K562 (cell line): ENCODE measurements at regions not wholly inside any gene's neighbourhood (a gene's known extent, or its start where the extent isn't known, plus 50 kb on each side); places are given as distances from the start of the nearest gene placed in this dataset.

Source experiments
- ARID1B ChIP-seq: fragments of 450-650 bp; IDR thresholded peaks from 2 replicates; pipeline ENCODE4 v1.6.1; 2016; ENCODE audit warnings: antibody characterized with exemption, mild to moderate bottlenecking, inconsistent platforms
- BRF1 ChIP-seq: IDR thresholded peaks from 3 replicates; pipeline ENCODE4 v1.6.1; 2011; ENCODE audit warnings: borderline replicate concordance, mild to moderate bottlenecking; ENCODE audit not compliant: insufficient read length; ENCODE audit errors: extremely low read depth
- CBFA2T2 ChIP-seq: fragments of 450-650 bp; conservative IDR thresholded peaks from 2 replicates; pipeline ENCODE4 v1.6.1; 2017; ENCODE audit warnings: mild to moderate bottlenecking
- CBFA2T3 ChIP-seq: fragments of 450-650 bp; IDR thresholded peaks from 2 replicates; pipeline ENCODE4 v1.6.1; 2017
- CC2D1A ChIP-seq: fragments of 450-650 bp; IDR thresholded peaks from 2 replicates; pipeline ENCODE4 v1.6.1; 2017; ENCODE audit warnings: mild to moderate bottlenecking
- DDX20 ChIP-seq: fragments of 450-650 bp; IDR thresholded peaks from 2 replicates; pipeline ENCODE4 v1.6.1; 2016; ENCODE audit warnings: missing genetic modification characterization, low read depth, mild to moderate bottlenecking, missing compliant biosample characterization, moderate library complexity
- DEAF1 ChIP-seq: fragments of 450-650 bp; formaldehyde crosslinking; IDR thresholded peaks from 2 replicates; pipeline ENCODE4 v1.4.0; 2020; ENCODE audit warnings: mild to moderate bottlenecking, moderate library complexity
- DMBX1 ChIP-seq: fragments of 250-450 bp; sonication (Bioruptor Pico); IDR thresholded peaks from 2 replicates; pipeline ENCODE4 v1.8.0; 2022; ENCODE audit warnings: inconsistent platforms, mild to moderate bottlenecking, moderate library complexity, borderline replicate concordance
- ESRRA ChIP-seq: fragments of 450-650 bp; IDR thresholded peaks from 2 replicates; pipeline ENCODE4 v1.6.1; 2014; ENCODE audit warnings: low read depth, mild to moderate bottlenecking, moderate library complexity, borderline replicate concordance
- FOXA1 ChIP-seq: fragments of 450-650 bp; IDR thresholded peaks from 2 replicates; pipeline ENCODE4 v1.6.1; 2016; ENCODE audit warnings: mild to moderate bottlenecking, borderline replicate concordance
- FOXJ3 ChIP-seq: sonication (generic); formaldehyde crosslinking; IDR thresholded peaks from 2 replicates; pipeline ENCODE4 v1.4.0; 2020; ENCODE audit warnings: mild to moderate bottlenecking, missing genetic modification reagents
- FOXP4 ChIP-seq: sonication (generic); formaldehyde crosslinking; IDR thresholded peaks from 2 replicates; pipeline ENCODE4 v1.8.0; 2022; ENCODE audit warnings: mild to moderate bottlenecking, missing genetic modification reagents, borderline replicate concordance
- FUS ChIP-seq: fragments of 200-400 bp; formaldehyde crosslinking; optimal IDR thresholded peaks from 2 replicates; pipeline ENCODE3; 2017; ENCODE audit warnings: low read depth, low read length
- JUND ChIP-seq, 2 experiments: IDR thresholded peaks; 2 replicates in 1 of 2; 3 replicates in 1 of 2; pipeline ENCODE4 v1.6.1; 2011; ENCODE audit warnings: borderline replicate concordance in 2 of 2, low read depth in 2 of 2, low read length in 2 of 2, improper control_type of control experiment in 1 of 2, missing biosample characterization in 1 of 2, missing genetic modification characterization in 1 of 2, missing genetic modification reagents in 1 of 2
- LEF1 ChIP-seq: fragments of 450-650 bp; IDR thresholded peaks from 2 replicates; pipeline ENCODE4 v1.6.1; 2016; ENCODE audit warnings: mild to moderate bottlenecking
- NCOR1 ChIP-seq: fragments of 450-650 bp; IDR thresholded peaks from 2 replicates; pipeline ENCODE4 v1.6.1; 2016; ENCODE audit warnings: mild to moderate bottlenecking, moderate library complexity
- NONO ChIP-seq, 2 experiments: fragments of 200-400 bp in 1 of 2; fragments of 450-650 bp in 1 of 2; formaldehyde crosslinking in 1 of 2; IDR thresholded peaks; 2 replicates each; pipeline ENCODE4 v1.6.1; 2017; ENCODE audit warnings: low read depth in 2 of 2, mild to moderate bottlenecking in 2 of 2, moderate library complexity in 2 of 2, low read length in 1 of 2
- NR2C1 ChIP-seq, 2 experiments: fragments of 450-650 bp; IDR thresholded peaks; 2 replicates each; pipeline ENCODE4 v1.6.1; 2017; ENCODE audit warnings: mild to moderate bottlenecking in 2 of 2, antibody characterized with exemption in 1 of 2, inconsistent platforms in 1 of 2, missing compliant biosample characterization in 1 of 2, missing genetic modification characterization in 1 of 2
- POLR3A ChIP-seq: IDR thresholded peaks from 2 replicates; pipeline ENCODE4 v1.6.1; 2011; ENCODE audit warnings: borderline replicate concordance, mild to moderate bottlenecking, moderate library complexity; ENCODE audit not compliant: insufficient read length, insufficient read depth; ENCODE audit errors: extremely low read depth
- RBBP5 ChIP-seq: fragments of 200-600 bp; sonication (generic); IDR thresholded peaks from 2 replicates; pipeline ENCODE4 v1.6.1; 2012; ENCODE audit warnings: borderline replicate concordance, mild to moderate bottlenecking, low read length, control low read depth, inconsistent platforms; ENCODE audit not compliant: insufficient read depth, poor library complexity, severe bottlenecking
- SNAPC5 ChIP-seq: fragments of 250-450 bp; sonication (Bioruptor Pico); IDR thresholded peaks from 2 replicates; pipeline ENCODE4 v1.8.0; 2021; ENCODE audit warnings: moderate library complexity, mild to moderate bottlenecking, inconsistent platforms
- TCF3 ChIP-seq: sonication (generic); formaldehyde crosslinking; IDR thresholded peaks from 2 replicates; pipeline ENCODE4 v1.4.0; 2020; ENCODE audit warnings: mild to moderate bottlenecking, missing genetic modification reagents
- TRIM24 ChIP-seq, 2 experiments: fragments of 450-650 bp; IDR thresholded peaks; 2 replicates each; pipeline ENCODE4 v1.6.1; 2016
- ZNF274 ChIP-seq: IDR thresholded peaks from 2 replicates; pipeline ENCODE4 v1.6.1; 2011; ENCODE audit warnings: low read depth, mild to moderate bottlenecking, low read length, moderate library complexity, borderline replicate concordance
- ZNF584 ChIP-seq: fragments of 200-800 bp; sonication (Bioruptor generic); IDR thresholded peaks from 2 replicates; pipeline ENCODE4 v1.6.1; 2016; ENCODE audit warnings: low read depth, mild to moderate bottlenecking, missing genetic modification characterization, missing compliant biosample characterization

GRCh38 chr10:21431799-21432198 lies 93.7 kb downstream of the SKIDA1 start (continued):
- no peak for TF ChIP-seq FOXJ3
- no peak for TF ChIP-seq LEF1
- no peak for TF ChIP-seq JUND (IDR thresholded peaks at IDR 0.05; ENCODE audit: borderline replicate concordance, low read depth, low read length)
- no peak for TF ChIP-seq JUND (tag; IDR thresholded peaks at IDR 0.05; ENCODE audit: borderline replicate concordance, low read depth, low read length)
- TF ChIP-seq DMBX1 (CRISPR knock-in tag), result no peak
- TF ChIP-seq DDX20 (tag), result no peak
- TF ChIP-seq TRIM24 (IDR thresholded peaks at IDR 0.05), result 0 out of 4 replicates have a peak, but pooled peaks of 1 of the 2 experiments have one; percentile 13
- no peak for TF ChIP-seq DEAF1 (CRISPR knock-in tag)
- no peak for TF ChIP-seq FUS
- TF ChIP-seq NCOR1, result peak; percentile 37; the same call in 1 of the 2 replicates
- TF ChIP-seq ESRRA, result no peak
- TF ChIP-seq FOXP4 (CRISPR knock-in tag), result no peak
- TF ChIP-seq BRF1, result no peak
- TF ChIP-seq CC2D1A, result no peak
- no peak for TF ChIP-seq NONO (IDR thresholded peaks at IDR 0.05; ENCODE audit: low read depth in 2 of 2, low read length in 1 of 2)
- TF ChIP-seq ARID1B, result peak; percentile 45
- TF ChIP-seq TCF3 (CRISPR knock-in tag), result peak; percentile 33; the same call in 1 of the 2 replicates
- TF ChIP-seq POLR3A, result no peak
- no peak for TF ChIP-seq ZNF274
- peak; percentile 75 for TF ChIP-seq CBFA2T3
- no peak for TF ChIP-seq ZNF584 (CRISPR knock-in tag)
- TF ChIP-seq RBBP5, result no peak
- no peak for TF ChIP-seq NR2C1 (IDR thresholded peaks at IDR 0.05)
- no peak for TF ChIP-seq NR2C1 (tag; IDR thresholded peaks at IDR 0.05)
- no peak for TF ChIP-seq FOXA1
- no peak for TF ChIP-seq SNAPC5 (CRISPR knock-in tag)
- TF ChIP-seq CBFA2T2, result peak; percentile 57
